ENCODE measurements at regions not wholly inside any gene's neighbourhood (a gene's known extent, or its start where the extent isn't known, plus 50 kb on each side); places are given as distances from the start of the nearest gene placed in this dataset.

- Histone ChIP-seq H3K9ac (ENCODE audit: low read depth, low read length) (no peak overlapping the region), H4K20me1 (ENCODE audit: insufficient read depth, low read length) (no peaks in the 10 kb centered on the region), H4K5ac (ENCODE audit: low read depth, low read length) (no peak overlapping the region), H2BK5ac (ENCODE audit: low read depth, low read length, poor library complexity, severe bottlenecking) (no peak overlapping the region), H3K18ac (ENCODE audit: low read depth, low read length) (no peak overlapping the region), H3K79me1 (ENCODE audit: low read depth in 1 of 2, low read length in 2 of 2) (no peaks in the 10 kb centered on the region), H3K14ac (replicated peaks; ENCODE audit: low read depth, low read length) (no peak overlapping the region), H3K4me2 (ENCODE audit: low read depth, low read length) (no peak overlapping the region), H2AK5ac (ENCODE audit: low read depth, low read length) (no peak overlapping the region), H3K4me3 (ENCODE audit: insufficient read depth, low read depth, low read length) (no peak overlapping the region), H3K56ac (ENCODE audit: extremely low read depth, insufficient read depth, low read length) (no peak overlapping the region), H4K91ac (ENCODE audit: insufficient read depth, low read depth, low read length) (no peak overlapping the region), H3K4ac (ENCODE audit: low read depth, low read length) (no peak overlapping the region), H4K8ac (ENCODE audit: low read depth in 2 of 2, low read length in 2 of 2) (no peak overlapping the region), H3K23ac (ENCODE audit: low read depth, low read length) (no peak overlapping the region), H2AFZ (replicated peaks; ENCODE audit: low read length, poor library complexity) (no peak overlapping the region), H3K9me3 (ENCODE audit: control insufficient read depth, insufficient read depth, low read length) (no peaks in the 10 kb centered on the region), H3K36me3 (ENCODE audit: control insufficient read depth, insufficient read depth, low read length) (no peaks in the 10 kb centered on the region), H3K27me3 (ENCODE audit: control insufficient read depth, insufficient read depth, low read length) (no peaks in the 10 kb centered on the region), H3K9me1 (ENCODE audit: insufficient read depth, low read length) (peaks cover 6% of the 10 kb centered on the region), H2BK120ac (ENCODE audit: low read depth, low read length) (no peak overlapping the region), H2AK9ac (replicated peaks; ENCODE audit: low read depth, low read length, poor library complexity) (no peak overlapping the region), H3K27ac (ENCODE audit: insufficient read depth, low read length) (no peak overlapping the region), H2BK20ac (ENCODE audit: low read depth, low read length) (no peak overlapping the region), H3K4me1 (ENCODE audit: control insufficient read depth, insufficient read depth, low read length) (peaks cover 10% of the 10 kb centered on the region), H2BK15ac (ENCODE audit: low read depth, low read length) (no peak overlapping the region)
- ATAC-seq (ENCODE audit: low read depth): no peak
- POLR2A ChIA-PET (ENCODE audit: unreplicated experiment): no interaction called here
- TF ChIP-seq CTCF (conservative IDR thresholded peaks at IDR 0.05; ENCODE audit: low read depth, low read length) (no peak), BHLHE40 (IDR thresholded peaks at IDR 0.05; ENCODE audit: low read depth, low read length) (no peak), RCOR1 (IDR thresholded peaks at IDR 0.05; ENCODE audit: insufficient replicate concordance, low read length) (no peak), USF2 (IDR thresholded peaks at IDR 0.05; ENCODE audit: low read depth, low read length) (no peak)
- 86% methylated on average over 4 of the region's 17 CpGs; no CpG with 5 or more reads in 1 of the 2 experiments for WGBS, 2 experiments (ENCODE audit: extremely low coverage in 2 of 2, insufficient read length in 1 of 2)
- BruUV-seq (replicated peaks): no TSS peak
- intact Hi-C loops (cut with micrococcal nuclease) (no loop called here), in situ Hi-C loops (cut with MboI; ENCODE audit: low sequenced_read_pairs) (no loop called here), dilution Hi-C loops (cut with HindIII; ENCODE audit: low sequenced_read_pairs, unreplicated experiment) (no loop called here)
- DNase-seq: no peak
- CTCF ChIA-PET: interaction anchor here (0.6 to 0.9 kb wide), 2 partner anchors 57 to 104 kb away, joined by 3 read pairs; no protein-coding TSS in a partner anchor
Measured at GRCh38 chr20:53681352-53682212, 87.9 kb upstream of the ZNF217 start.

Measured in IMR-90 (cell line).